SK-N-SH treated with all-trans-retinoic acid at 6 μM for 48 hours (cell line): ENCODE measurements at regions not wholly inside any gene's neighbourhood (a gene's known extent, or its start where the extent isn't known, plus 50 kb on each side); places are given as distances from the start of the nearest gene placed in this dataset.

Experiments used
- ARNTL ChIP-seq: fragments of 450-650 bp; formaldehyde crosslinking; IDR thresholded peaks from 2 replicates; pipeline ENCODE4 v1.5.0; 2020; ENCODE audit warnings: low read depth, mild to moderate bottlenecking, moderate library complexity, borderline replicate concordance
- TCF4 ChIP-seq: fragments of 250-450 bp; sonication (Bioruptor Pico); IDR thresholded peaks from 2 replicates; pipeline ENCODE4 v1.8.0; 2021; ENCODE audit warnings: mild to moderate bottlenecking, moderate library complexity, borderline replicate concordance
- ZC3H10 ChIP-seq: fragments of 250-450 bp; sonication (Bioruptor Pico); IDR thresholded peaks from 2 replicates; pipeline ENCODE4 v1.5.1; 2021; ENCODE audit warnings: mild to moderate bottlenecking, moderate library complexity
- ZFP3 ChIP-seq: fragments of 250-450 bp; sonication (Bioruptor Pico); IDR thresholded peaks from 2 replicates; pipeline ENCODE4 v1.5.0; 2020; ENCODE audit warnings: mild to moderate bottlenecking, moderate library complexity
- ZFP30 ChIP-seq: fragments of 450-650 bp; formaldehyde crosslinking; IDR thresholded peaks from 2 replicates; pipeline ENCODE4 v1.5.0; 2022; ENCODE audit warnings: mild to moderate bottlenecking, moderate library complexity
- TF ChIP-seq, protein P1 (sequence below): fragments of 250-450 bp; sonication (Bioruptor Pico); IDR thresholded peaks from 2 replicates; pipeline ENCODE4 v1.8.0; 2020; ENCODE audit warnings: mild to moderate bottlenecking, moderate library complexity, borderline replicate concordance

DNA sequence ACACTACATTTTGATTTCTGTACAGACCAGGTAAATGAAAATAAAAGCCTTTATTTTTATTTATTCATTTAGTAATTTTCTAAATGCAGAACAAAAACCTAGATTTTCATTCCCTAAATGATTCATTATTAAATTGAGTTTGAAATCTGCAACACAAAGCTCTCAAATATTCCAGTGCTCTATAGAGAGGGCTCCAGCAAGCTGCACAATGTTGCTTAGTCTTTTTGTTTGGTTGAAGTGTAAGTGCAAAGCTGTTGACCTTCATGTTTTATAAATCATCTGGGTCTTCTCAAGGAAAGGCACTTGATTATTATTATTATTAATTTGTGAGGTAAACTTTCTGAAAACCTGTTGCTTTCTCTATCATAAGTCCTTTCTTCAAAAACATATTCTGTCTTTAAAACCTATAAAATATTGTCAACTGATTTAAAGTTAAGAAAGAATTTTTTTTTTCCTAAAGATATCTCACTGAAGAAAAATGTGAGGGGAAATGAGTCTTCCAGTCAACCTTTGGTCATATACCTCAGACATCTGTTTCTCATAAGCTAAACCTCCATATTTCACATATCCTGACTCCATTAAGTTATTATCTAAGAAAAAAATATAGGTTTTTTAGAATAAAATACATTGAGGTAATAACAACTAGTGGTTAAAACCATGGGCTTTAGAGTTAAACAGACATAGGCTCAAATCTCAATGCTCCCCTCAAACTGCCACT is 100.7 kb downstream of the ZIC4 start:
- TF ChIP-seq ZFP3 (no peak), TCF4 (no peak), ARNTL (no peak), ZC3H10 (CRISPR knock-in tag) (no peak), ZFP30 (CRISPR knock-in tag) (no peak)
- TF ChIP-seq, protein P1, sequence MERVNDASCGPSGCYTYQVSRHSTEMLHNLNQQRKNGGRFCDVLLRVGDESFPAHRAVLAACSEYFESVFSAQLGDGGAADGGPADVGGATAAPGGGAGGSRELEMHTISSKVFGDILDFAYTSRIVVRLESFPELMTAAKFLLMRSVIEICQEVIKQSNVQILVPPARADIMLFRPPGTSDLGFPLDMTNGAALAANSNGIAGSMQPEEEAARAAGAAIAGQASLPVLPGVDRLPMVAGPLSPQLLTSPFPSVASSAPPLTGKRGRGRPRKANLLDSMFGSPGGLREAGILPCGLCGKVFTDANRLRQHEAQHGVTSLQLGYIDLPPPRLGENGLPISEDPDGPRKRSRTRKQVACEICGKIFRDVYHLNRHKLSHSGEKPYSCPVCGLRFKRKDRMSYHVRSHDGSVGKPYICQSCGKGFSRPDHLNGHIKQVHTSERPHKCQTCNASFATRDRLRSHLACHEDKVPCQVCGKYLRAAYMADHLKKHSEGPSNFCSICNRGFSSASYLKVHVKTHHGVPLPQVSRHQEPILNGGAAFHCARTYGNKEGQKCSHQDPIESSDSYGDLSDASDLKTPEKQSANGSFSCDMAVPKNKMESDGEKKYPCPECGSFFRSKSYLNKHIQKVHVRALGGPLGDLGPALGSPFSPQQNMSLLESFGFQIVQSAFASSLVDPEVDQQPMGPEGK (CRISPR knock-in tag), result no peak
